ENCODE measurements at regions not wholly inside any gene's neighbourhood (a gene's known extent, or its start where the extent isn't known, plus 50 kb on each side); places are given as distances from the start of the nearest gene placed in this dataset.

DNA sequence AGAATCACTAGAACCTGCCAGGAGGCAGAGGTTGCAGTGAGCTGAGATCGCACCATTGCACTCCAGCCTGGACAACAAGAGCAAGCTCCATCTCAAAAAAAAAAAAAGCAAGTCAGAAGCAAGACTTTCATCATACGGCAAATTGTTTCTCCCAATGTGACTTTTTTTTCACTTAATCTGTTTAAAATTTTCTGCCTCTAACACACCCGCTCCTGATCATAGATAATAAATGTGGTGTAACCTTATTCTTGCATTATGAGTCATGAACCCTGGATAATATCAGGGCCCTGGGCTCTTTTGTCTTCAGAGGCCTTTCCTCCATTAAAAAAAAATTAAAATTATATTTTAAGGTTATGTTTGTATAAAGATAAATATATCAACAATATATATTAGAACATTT lies 111.4 kb upstream of the JCAD start:
- TF ChIP-seq POLR2A (IDR thresholded peaks at IDR 0.05; ENCODE audit: low read depth, low read length) (no peak), EZH2 (IDR thresholded peaks at IDR 0.05; ENCODE audit: borderline replicate concordance, low read depth, low read length, severe bottlenecking) (no peak), FOS (IDR thresholded peaks at IDR 0.05; ENCODE audit: borderline replicate concordance, insufficient read depth, low read length) (no peak), MYC (IDR thresholded peaks at IDR 0.05; ENCODE audit: low read depth, low read length) (no peak)
- H3K4me2 ChIP-seq (ENCODE audit: insufficient read depth, low read length), result no peak overlapping the region
- H3K27ac ChIP-seq (ENCODE audit: insufficient read depth, low read depth, low read length), result no peak overlapping the region
- no peaks in the 10 kb centered on the region for H3K4me1 ChIP-seq (ENCODE audit: control insufficient read depth, extremely low read depth, insufficient read depth, low read length)
- no peak overlapping the region for H3K9ac ChIP-seq (replicated peaks; ENCODE audit: extremely low read depth, insufficient read depth, low read length)
- no peaks in the 10 kb centered on the region for H3K9me3 ChIP-seq (replicated peaks; ENCODE audit: control insufficient read depth, insufficient read depth, low read length)
- dilution Hi-C loops (cut with MboI; ENCODE audit: extremely low pct_ligation_motif_present, low sequenced_read_pairs) (no loop called here), intact Hi-C loops (cut with micrococcal nuclease) (no loop called here)
- H3K9me1 ChIP-seq (replicated peaks; ENCODE audit: control insufficient read depth, extremely low read depth, insufficient read depth, low read length), result no peaks in the 10 kb centered on the region
- ChIA-PET POLR2A (no interaction called here), CTCF (no interaction called here)
- no peak for FAIRE-seq
- no TSS peak for BruUV-seq (replicated peaks)
- no peaks in the 10 kb centered on the region for H3K36me3 ChIP-seq (ENCODE audit: control insufficient read depth in 2 of 2, extremely low read depth in 1 of 2, insufficient read depth in 2 of 2, low read length in 2 of 2)
- H3K4me3 ChIP-seq (replicated peaks in 1 of 3; ENCODE audit: insufficient read depth in 1 of 3, low read depth in 1 of 3, low read length in 3 of 3), result no peak overlapping the region
- no peaks in the 10 kb centered on the region for H3K27me3 ChIP-seq (ENCODE audit: control insufficient read depth in 2 of 2, insufficient read depth in 2 of 2, low read length in 2 of 2)
- no peaks in the 10 kb centered on the region for H4K20me1 ChIP-seq (replicated peaks; ENCODE audit: control insufficient read depth, extremely low read depth, insufficient read depth, low read length)
- no peak overlapping the region for H2AFZ ChIP-seq (ENCODE audit: low read depth, low read length)
- no peak for DNase-seq (ENCODE audit: low read depth, low spot score)
- no peaks in the 10 kb centered on the region for H3K79me2 ChIP-seq (ENCODE audit: control insufficient read depth, insufficient read depth, low read length)

DNA sequence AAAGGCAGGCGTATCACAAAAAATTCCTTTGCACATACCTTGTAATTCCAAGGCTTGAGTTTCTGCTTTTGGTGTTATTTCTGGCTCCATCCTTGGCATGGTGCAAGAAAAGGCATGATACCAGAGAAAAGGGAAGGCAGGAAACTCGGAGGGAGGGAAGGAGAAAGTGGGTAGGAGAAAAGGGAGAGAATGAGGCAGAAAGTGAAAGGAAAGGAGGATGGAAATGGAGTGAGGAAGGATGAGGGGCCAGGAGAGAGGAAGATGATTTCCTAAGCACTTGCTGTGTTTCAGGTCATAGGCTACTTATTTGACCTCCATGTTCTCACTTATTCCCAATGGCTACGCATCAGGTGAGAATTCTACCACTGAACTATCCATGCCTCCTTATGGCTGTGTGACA lies 110.8 kb upstream of the JCAD start:
- TF ChIP-seq, protein P1, sequence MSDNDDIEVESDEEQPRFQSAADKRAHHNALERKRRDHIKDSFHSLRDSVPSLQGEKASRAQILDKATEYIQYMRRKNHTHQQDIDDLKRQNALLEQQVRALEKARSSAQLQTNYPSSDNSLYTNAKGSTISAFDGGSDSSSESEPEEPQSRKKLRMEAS (IDR thresholded peaks at IDR 0.05; ENCODE audit: insufficient read depth, insufficient read length), result no peak
- TF ChIP-seq POLR2A (IDR thresholded peaks at IDR 0.05; ENCODE audit: low read depth, low read length) (no peak), MYC (IDR thresholded peaks at IDR 0.05; ENCODE audit: low read depth, low read length) (no peak), EZH2 (IDR thresholded peaks at IDR 0.05; ENCODE audit: borderline replicate concordance, low read depth, low read length, severe bottlenecking) (no peak), GATA2 (IDR thresholded peaks at IDR 0.05; ENCODE audit: insufficient read depth, insufficient read length, low read depth, low read length) (no peak), FOS (IDR thresholded peaks at IDR 0.05; ENCODE audit: borderline replicate concordance, insufficient read depth, low read length) (no peak)
- TF ChIP-seq, protein P2, sequence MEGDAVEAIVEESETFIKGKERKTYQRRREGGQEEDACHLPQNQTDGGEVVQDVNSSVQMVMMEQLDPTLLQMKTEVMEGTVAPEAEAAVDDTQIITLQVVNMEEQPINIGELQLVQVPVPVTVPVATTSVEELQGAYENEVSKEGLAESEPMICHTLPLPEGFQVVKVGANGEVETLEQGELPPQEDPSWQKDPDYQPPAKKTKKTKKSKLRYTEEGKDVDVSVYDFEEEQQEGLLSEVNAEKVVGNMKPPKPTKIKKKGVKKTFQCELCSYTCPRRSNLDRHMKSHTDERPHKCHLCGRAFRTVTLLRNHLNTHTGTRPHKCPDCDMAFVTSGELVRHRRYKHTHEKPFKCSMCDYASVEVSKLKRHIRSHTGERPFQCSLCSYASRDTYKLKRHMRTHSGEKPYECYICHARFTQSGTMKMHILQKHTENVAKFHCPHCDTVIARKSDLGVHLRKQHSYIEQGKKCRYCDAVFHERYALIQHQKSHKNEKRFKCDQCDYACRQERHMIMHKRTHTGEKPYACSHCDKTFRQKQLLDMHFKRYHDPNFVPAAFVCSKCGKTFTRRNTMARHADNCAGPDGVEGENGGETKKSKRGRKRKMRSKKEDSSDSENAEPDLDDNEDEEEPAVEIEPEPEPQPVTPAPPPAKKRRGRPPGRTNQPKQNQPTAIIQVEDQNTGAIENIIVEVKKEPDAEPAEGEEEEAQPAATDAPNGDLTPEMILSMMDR (IDR thresholded peaks at IDR 0.05; ENCODE audit: extremely low read depth in 1 of 2, insufficient read depth in 1 of 2, low read depth in 1 of 2, low read length in 2 of 2), result no peak
- no peak overlapping the region for H3K4me2 ChIP-seq (ENCODE audit: insufficient read depth, low read length)
- H3K9me1 ChIP-seq (replicated peaks; ENCODE audit: control insufficient read depth, extremely low read depth, insufficient read depth, low read length), result no peaks in the 10 kb centered on the region
- ChIA-PET CTCF (no interaction called here), POLR2A (no interaction called here)
- FAIRE-seq (no peak), DNase-seq (ENCODE audit: low read depth, low spot score) (no peak)
- intact Hi-C loops (cut with micrococcal nuclease) (no loop called here), dilution Hi-C loops (cut with MboI; ENCODE audit: extremely low pct_ligation_motif_present, low sequenced_read_pairs) (no loop called here)
- no peak overlapping the region for H3K4me3 ChIP-seq (replicated peaks in 1 of 3; ENCODE audit: insufficient read depth in 1 of 3, low read depth in 1 of 3, low read length in 3 of 3)
- no TSS peak for BruUV-seq (replicated peaks)
- no peaks in the 10 kb centered on the region for H3K27me3 ChIP-seq (ENCODE audit: control insufficient read depth in 2 of 2, insufficient read depth in 2 of 2, low read length in 2 of 2)
- H3K79me2 ChIP-seq (ENCODE audit: control insufficient read depth, insufficient read depth, low read length), result no peaks in the 10 kb centered on the region
- no peak overlapping the region for H2AFZ ChIP-seq (ENCODE audit: low read depth, low read length)
- no peaks in the 10 kb centered on the region for H3K36me3 ChIP-seq (ENCODE audit: control insufficient read depth in 2 of 2, extremely low read depth in 1 of 2, insufficient read depth in 2 of 2, low read length in 2 of 2)
- H3K27ac ChIP-seq (ENCODE audit: insufficient read depth, low read depth, low read length), result no peak overlapping the region
- H3K4me1 ChIP-seq (ENCODE audit: control insufficient read depth, extremely low read depth, insufficient read depth, low read length), result no peaks in the 10 kb centered on the region
- H4K20me1 ChIP-seq (replicated peaks; ENCODE audit: control insufficient read depth, extremely low read depth, insufficient read depth, low read length), result no peaks in the 10 kb centered on the region
- H3K9ac ChIP-seq (replicated peaks; ENCODE audit: extremely low read depth, insufficient read depth, low read length), result no peak overlapping the region
- no peaks in the 10 kb centered on the region for H3K9me3 ChIP-seq (replicated peaks; ENCODE audit: control insufficient read depth, insufficient read depth, low read length)

Data from endothelial cell of umbilical vein (primary cell).